ENCODE measurements at regions not wholly inside any gene's neighbourhood (a gene's known extent, or its start where the extent isn't known, plus 50 kb on each side); places are given as distances from the start of the nearest gene placed in this dataset.

GRCh38 chr3:171962137-171962720 lies 77.1 kb upstream of the FNDC3B start:
- no peak for TF ChIP-seq PHF8 (conservative IDR thresholded peaks at IDR 0.05; ENCODE audit: low read depth, low read length)
- TF ChIP-seq FOSL1 (IDR thresholded peaks at IDR 0.05; ENCODE audit: insufficient read depth, low read depth, low read length) = no peak
- TF ChIP-seq CTCF (IDR thresholded peaks at IDR 0.05; ENCODE audit: control extremely low read depth in 1 of 3, insufficient read depth in 1 of 3, low read depth in 1 of 3, low read length in 3 of 3) = no peak
- TF ChIP-seq EZH2 (IDR thresholded peaks at IDR 0.05; ENCODE audit: low read depth, low read length, severe bottlenecking) = no peak
- no peak for TF ChIP-seq EP300 (IDR thresholded peaks at IDR 0.05; ENCODE audit: borderline replicate concordance in 1 of 2, low read depth in 2 of 2, low read length in 2 of 2)
- TF ChIP-seq TAF1 (IDR thresholded peaks at IDR 0.05; ENCODE audit: low read depth, low read length) = no peak
- no peak for TF ChIP-seq KDM5A (IDR thresholded peaks at IDR 0.05; ENCODE audit: low read length)
- TF ChIP-seq HDAC2 (IDR thresholded peaks at IDR 0.05; ENCODE audit: borderline replicate concordance in 1 of 2, low read depth in 2 of 2, low read length in 2 of 2) = no peak
- TF ChIP-seq POLR2AphosphoS5 (IDR thresholded peaks at IDR 0.05; ENCODE audit: low read depth, low read length) = no peak

All from H1 (cell line).